ENCODE measurements at regions not wholly inside any gene's neighbourhood (a gene's known extent, or its start where the extent isn't known, plus 50 kb on each side); places are given as distances from the start of the nearest gene placed in this dataset.
A peak's percentile ranks its signal among the peaks of the same experiment; 100 is the strongest.

- no peak for DNase-seq
Measured at GRCh38 chr13:105412171-105412570, 1123.3 kb downstream of the EFNB2 start.

GRCh38 chr13:105410602-105411001, 1124.9 kb downstream of the EFNB2 start:
- DNase-seq: peak; percentile 2 to 41

- DNase-seq: no peak
Measured at GRCh38 chr13:105406551-105406950, 1128.9 kb downstream of the EFNB2 start.

- DNase-seq: no peak
Measured at GRCh38 chr13:105403086-105403485, 1132.4 kb downstream of the EFNB2 start.

GRCh38 chr13:105395041-105395440, 1140.4 kb downstream of the EFNB2 start:
- no peak for DNase-seq

- DNase-seq: no peak
Measured at GRCh38 chr13:105389373-105389772, 1146.1 kb downstream of the EFNB2 start.

- no peak for DNase-seq
Measured at GRCh38 chr13:105377452-105377851, 1158.0 kb downstream of the EFNB2 start.

GRCh38 chr13:105370011-105370650, 1165.3 kb downstream of the EFNB2 start:
- no peak for DNase-seq

GRCh38 chr13:105368781-105369180, 1166.7 kb downstream of the EFNB2 start:
- no peak for DNase-seq

- DNase-seq: no peak
Measured at GRCh38 chr13:105365831-105366230, 1169.6 kb downstream of the EFNB2 start.

- no peak for DNase-seq
Measured at GRCh38 chr13:105365021-105365550, 1170.4 kb downstream of the EFNB2 start.

GRCh38 chr13:105364191-105364590, 1171.3 kb downstream of the EFNB2 start:
- DNase-seq: no peak

GRCh38 chr13:105363261-105364190, 1171.9 kb downstream of the EFNB2 start:
- peak in 1 of 2 donors; percentile 35 for DNase-seq

GRCh38 chr13:105353654-105354053, 1181.8 kb downstream of the EFNB2 start:
- no peak for DNase-seq

- no peak for DNase-seq
Measured at GRCh38 chr13:105349082-105349723, 1186.3 kb downstream of the EFNB2 start.

GRCh38 chr13:105346141-105346775, 1189.2 kb downstream of the EFNB2 start:
- no peak for DNase-seq

- no peak for DNase-seq
Measured at GRCh38 chr13:105345730-105346129, 1189.7 kb downstream of the EFNB2 start.

- no peak for DNase-seq
Measured at GRCh38 chr13:105345131-105345530, 1190.3 kb downstream of the EFNB2 start.

GRCh38 chr13:105343134-105343806, 1192.2 kb downstream of the EFNB2 start:
- no peak for DNase-seq

GRCh38 chr13:105342281-105342820, 1193.1 kb downstream of the EFNB2 start:
- DNase-seq: no peak

- DNase-seq: no peak
Measured at GRCh38 chr13:105341758-105342157, 1193.7 kb downstream of the EFNB2 start.

GRCh38 chr13:105341256-105341655, 1194.2 kb downstream of the EFNB2 start:
- DNase-seq: no peak

Data from hippocampal formation (tissue), 2 donors.